ENCODE measurements at regions not wholly inside any gene's neighbourhood (a gene's known extent, or its start where the extent isn't known, plus 50 kb on each side); places are given as distances from the start of the nearest gene placed in this dataset.
"Not testable (repeated sequence)": the region's sequence is repeated elsewhere in the genome, so short reads cannot be mapped to it uniquely, and the experiment has no call there.

GRCh38 chr1:69090170-69090569 is 477.6 kb upstream of the LRRC7 start:
- no peak for DNase-seq

GRCh38 chr1:69090752-69091151 is 477.0 kb upstream of the LRRC7 start:
- no peak for DNase-seq

DNA sequence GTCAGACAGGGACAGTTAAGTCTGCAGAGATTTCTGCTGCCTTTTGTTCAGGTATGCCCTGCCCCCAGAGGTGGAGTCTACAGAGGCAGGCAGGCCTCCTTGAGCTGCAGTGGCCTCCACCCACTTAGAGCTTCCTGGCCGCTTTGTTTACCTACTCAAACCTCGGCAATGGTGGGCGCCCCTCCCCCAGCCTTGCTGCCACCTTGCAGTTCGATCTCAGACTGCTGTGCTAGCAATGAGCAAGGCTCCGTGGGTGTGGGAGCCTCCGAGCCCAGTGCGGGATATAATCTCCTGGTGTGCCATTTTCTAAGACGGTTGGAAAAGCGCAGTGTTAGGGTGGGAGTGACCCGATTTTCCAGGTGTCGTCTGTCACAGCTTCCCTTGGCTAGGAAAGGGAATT is 465.7 kb upstream of the LRRC7 start:
- DNase-seq: not testable (repeated sequence)

- no peak for DNase-seq
These were observed 464.5 kb upstream of the LRRC7 start for GRCh38 chr1:69103213-69103612.

DNA sequence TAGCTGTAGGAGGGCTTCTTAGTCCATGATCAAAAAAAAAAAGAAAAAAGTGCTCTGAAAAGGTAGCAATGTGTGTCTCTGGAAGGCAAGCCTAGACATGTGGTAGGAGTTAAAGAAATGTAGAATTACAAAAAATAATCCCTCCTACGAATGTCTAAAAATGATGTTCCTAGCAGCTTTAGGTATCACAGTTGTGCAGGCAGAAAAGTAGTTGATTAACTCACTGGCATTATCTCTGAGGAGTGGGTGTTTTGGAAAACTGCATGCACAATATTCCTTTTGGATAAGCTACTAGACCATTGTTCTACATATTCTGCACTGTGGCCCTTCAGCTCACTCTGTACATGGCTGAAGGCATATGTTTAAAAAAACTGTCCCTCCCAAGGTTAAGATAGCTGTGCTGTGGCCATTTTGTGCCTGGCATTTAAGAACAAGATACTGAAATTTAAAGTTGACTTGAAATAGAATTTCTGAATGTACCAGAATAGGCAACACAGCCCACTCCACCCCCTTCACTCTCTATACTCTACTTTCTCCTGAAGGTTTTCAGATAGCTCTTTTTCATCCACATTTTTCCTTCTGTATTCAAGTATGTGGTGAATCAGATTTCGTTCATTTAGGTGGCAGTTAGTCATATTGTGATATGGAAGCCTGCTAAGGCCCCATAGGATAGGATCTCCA is 463.9 kb upstream of the LRRC7 start:
- no peak for DNase-seq

- no peak for DNase-seq
These were observed 462.8 kb upstream of the LRRC7 start for GRCh38 chr1:69104894-69105293.

DNA sequence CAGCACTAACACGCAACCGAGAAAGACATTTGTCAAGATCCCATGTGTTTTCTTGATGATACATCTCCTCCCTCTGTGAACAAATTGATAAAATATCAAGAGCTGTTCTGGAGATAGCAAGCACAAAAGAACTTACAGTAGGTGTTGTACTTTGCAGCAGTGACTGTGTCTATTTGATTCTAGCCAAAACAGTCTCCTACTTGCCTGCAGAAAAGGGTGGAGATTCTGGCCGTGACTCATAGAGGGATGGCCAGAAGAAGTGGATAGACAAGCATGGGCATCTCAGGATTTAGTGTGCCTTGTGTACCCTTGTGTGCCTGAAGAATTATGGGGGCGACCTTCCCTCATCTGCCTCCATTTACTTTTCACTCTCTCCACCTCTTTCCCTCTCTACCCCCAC is 458.4 kb upstream of the LRRC7 start:
- no peak for DNase-seq

GRCh38 chr1:69110851-69111250 is 456.9 kb upstream of the LRRC7 start:
- no peak for DNase-seq

DNA sequence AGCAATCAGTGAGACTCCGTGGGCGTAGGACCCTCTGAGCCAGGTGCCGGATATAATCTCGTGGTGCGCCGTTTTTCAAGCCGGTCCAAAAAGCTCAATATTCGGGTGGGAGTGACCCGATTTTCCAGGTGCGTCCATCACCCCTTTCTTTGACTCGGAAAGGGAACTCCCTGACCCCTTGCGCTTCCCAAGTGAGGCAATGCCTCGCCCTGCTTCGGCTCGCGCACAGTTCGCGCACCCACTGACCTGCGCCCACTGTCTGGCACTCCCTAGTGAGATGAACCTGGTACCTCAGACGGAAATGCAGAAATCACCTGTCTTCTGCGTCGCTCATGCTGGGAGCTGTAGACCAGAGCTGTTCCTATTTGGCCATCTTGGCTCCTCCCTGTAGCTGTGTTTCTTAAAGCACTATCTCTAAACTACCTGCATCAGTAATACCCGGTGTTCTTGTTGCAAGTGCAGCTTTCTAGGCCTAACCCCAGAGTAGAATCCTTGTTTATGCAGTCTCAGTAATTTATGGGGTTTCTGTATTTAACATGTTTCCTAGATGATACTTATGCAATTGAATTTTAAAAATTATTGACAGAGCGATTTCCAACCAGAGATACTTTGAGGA is 447.5 kb upstream of the LRRC7 start:
- DNase-seq: not testable (repeated sequence)

- DNase-seq: no peak
These were observed 446.9 kb upstream of the LRRC7 start for GRCh38 chr1:69120817-69121216.

- DNase-seq: no peak
These were observed 446.0 kb upstream of the LRRC7 start for GRCh38 chr1:69121723-69122122.

DNA sequence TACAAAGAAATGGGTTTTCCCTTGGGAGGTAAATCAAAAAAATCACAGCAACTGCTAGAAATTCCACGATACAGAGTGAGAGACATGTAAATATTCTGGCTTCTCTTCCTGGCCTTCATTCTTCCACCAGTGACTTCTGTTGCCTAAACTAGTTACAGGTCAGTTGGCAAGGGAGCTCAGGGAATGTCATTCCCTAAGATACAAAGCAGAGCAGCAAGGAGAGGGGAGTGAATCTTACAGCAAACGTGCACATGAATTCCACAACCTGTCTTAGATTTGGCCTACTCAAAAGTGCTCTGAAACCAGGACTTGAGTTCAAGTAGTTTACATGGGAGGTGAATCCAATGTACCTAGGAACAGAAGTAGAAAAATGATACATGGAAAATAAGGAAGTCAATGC is 445.3 kb upstream of the LRRC7 start:
- no peak for DNase-seq

DNA sequence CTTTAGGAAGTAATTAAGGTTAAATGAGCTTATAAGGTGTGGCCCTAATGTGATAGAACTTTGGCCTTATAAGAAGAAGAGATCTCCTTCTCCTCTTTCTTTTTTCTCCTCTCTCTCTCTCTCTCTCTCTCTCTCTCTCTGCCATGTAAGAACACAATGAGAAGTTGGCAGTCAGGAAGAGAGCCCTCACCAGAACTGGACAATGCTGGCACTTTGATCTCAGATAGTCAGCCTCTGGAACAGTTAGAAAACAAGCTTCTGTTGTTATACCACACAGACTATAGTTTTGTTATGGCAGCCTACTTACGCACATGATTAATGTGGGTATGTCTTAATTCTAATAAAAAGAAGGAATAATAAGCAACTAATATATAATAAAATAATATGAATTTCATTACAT is 444.2 kb upstream of the LRRC7 start:
- no peak for DNase-seq

DNA sequence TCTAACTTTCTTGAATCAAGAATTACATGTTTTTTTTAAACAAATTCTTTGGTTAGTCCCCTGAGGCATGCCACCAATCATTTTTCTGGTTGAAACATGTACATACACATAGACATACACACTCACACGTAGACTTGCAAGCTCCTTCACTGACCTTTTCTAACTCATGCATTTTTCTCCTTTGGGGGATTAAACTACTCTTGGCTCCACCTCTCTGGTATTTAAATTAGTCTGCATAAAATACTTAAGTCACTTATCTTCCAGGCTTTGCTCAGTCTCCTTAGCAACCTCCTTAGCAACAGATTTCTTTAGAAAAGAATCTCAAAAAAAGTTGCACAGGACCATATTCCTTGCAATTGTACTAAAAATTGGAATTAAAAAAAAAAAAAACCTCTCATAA is 440.9 kb upstream of the LRRC7 start:
- DNase-seq: no peak

- no peak for DNase-seq
These were observed 439.5 kb upstream of the LRRC7 start for GRCh38 chr1:69128204-69128603.

DNA sequence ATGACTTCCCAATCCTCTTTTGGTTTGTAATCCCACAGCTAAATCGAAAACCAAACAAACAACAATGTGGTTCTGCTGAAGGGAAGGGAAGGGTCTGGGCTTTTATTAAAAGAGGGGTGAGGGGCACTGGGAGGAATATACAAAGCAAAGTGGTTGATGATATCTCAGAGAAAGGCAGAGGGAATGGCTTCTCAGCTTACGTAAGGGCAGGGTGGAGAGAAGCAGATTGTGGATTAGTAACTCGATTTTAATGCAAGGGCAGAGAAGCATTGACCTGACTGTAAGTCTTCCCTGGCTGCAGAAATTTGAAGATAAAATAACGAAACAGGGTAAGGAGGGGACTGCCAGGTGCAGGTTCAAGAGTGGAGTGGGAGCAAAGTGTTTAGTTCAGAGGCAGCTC is 438.2 kb upstream of the LRRC7 start:
- no peak for DNase-seq

- DNase-seq: no peak
These were observed 429.6 kb upstream of the LRRC7 start for GRCh38 chr1:69138172-69138571.

DNA sequence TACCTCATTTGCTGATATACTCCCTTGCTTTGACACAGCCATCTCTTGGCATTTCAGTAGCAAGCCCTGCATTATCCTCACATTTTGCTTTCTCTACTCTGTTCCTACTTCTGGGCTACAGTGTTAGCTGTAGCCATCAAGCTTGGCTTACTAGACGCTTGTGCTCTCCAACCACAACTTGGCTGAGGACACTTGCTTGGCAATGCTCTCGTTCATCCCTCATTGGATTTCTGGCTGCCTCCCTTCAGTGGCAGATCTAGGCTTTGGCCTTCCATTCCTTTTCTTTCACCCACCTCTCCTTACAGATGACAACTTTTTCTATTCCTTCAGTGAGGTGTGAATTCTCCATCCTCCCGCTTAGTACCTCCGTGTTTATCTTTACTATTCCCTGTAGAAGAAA is 428.7 kb upstream of the LRRC7 start:
- no peak for DNase-seq

DNA sequence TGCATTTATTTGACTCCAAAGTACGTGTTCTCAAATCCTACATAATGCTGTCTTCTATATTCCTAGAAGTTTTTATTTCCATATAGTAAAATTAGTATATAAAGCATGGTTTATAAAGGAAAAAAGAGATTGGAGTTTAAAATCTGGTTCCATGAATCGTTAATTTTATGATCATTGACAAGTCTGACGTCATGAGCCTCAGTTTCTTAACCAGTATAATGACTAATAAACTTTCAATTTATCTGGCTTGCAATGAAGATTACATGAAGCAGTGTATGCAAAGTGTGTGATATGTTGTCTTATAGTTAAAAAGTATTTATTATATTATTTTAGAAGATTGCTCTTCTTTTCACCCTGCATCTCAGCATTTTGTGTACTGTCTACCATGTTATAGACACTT is 421.4 kb upstream of the LRRC7 start:
- no peak for DNase-seq

GRCh38 chr1:69148731-69149130 is 419.0 kb upstream of the LRRC7 start:
- DNase-seq: no peak

DNA sequence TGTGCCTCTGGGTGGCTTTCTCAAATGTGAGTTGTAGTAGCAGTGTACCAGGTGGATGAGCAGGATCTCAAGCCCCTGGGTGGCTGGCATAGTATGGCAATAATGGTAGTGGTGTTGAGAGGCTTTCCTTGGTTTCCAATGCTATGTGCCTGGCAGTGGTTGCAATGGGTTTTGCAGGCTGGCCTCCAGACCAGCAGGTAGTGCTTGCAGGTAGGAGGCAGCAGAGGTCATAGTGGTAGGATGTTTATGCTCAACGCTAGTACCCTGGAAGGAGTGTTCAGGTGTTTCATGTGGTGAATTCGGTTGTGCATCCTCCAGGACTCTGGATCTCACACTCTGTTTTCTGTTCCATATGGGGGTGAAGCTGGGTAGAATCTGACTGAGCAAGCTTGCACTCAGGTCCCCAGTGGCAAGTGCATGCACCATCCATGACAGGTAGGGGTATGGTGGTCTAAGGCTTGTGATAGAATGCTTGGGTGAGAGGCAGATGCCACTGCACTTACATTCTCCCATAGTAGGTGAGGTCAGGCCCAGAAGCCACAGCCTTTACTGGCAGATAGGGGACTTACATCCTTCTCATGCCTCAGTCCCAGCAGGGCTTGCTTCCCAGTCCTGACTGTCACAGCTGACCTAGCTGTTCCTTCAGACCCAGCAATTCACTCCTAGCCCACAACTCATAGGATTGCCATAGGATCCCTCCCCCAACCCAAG is 410.5 kb upstream of the LRRC7 start:
- DNase-seq: no peak

DNA sequence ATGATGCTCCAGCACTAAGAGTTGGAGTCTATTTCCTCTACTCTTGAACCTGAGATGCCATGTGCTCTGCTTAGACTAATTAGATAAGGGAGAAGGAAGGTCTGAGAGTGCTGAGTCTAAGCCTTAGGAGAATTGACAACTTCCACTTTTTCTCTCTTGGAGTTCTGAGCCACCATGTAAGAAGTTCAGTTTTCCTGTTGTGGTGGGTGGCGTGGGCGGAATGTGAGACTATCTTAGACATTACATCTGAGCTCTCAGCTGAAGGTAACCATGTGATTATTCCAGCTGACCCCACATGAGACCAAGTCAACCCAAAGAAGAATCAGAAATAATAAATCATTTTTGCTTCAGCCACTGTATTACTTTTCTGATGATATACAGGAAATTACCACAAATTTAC is 404.5 kb upstream of the LRRC7 start:
- no peak for DNase-seq

GRCh38 chr1:69163779-69164178 is 403.9 kb upstream of the LRRC7 start:
- DNase-seq: no peak

DNA sequence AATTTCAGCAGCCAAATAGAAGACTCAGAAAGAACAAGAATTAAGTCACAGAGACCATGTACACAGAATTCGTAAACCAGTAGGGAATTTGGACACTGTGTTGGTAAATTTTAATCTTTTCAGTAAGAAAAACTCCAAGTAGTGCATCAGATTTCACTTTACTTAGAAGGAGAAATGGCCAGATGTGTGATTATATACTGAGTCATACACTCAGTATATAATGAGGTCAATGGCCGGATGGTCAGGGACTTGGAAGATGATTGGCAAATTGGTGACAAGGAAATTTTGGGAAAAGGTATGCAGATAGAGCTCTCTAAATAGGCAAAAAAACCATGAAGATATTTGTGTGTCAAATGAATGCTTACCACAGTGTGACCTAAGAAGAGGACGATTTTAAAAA is 399.8 kb upstream of the LRRC7 start:
- DNase-seq: no peak

GRCh38 chr1:69171248-69171647 is 396.5 kb upstream of the LRRC7 start:
- no peak for DNase-seq

Measured in NCI-H1694 treated with DMSO at 0.1 percent for 48 hours (cell line).